Peyer's patch (tissue), 4 donors: ENCODE measurements at regions not wholly inside any gene's neighbourhood (a gene's known extent, or its start where the extent isn't known, plus 50 kb on each side); places are given as distances from the start of the nearest gene placed in this dataset.

Source experiments
- CTCF ChIP-seq, 6 experiments: fragments of 450-650 bp in 4 of 6; fragments of 200-600 bp in 2 of 6; sonication (generic) in 1 of 6; IDR thresholded peaks; one replicate each; pipeline ENCODE4 v1.5.1; 2017 to 2019; ENCODE audit warnings: antibody characterized with exemption in 6 of 6, mild to moderate bottlenecking in 3 of 6, moderate library complexity in 1 of 6
- POLR2A ChIP-seq, 2 donors: fragments of 450-650 bp; IDR thresholded peaks; one replicate each; pipeline ENCODE4 v1.5.1; 2017; ENCODE audit warnings: antibody characterized with exemption in 2 of 2, mild to moderate bottlenecking in 2 of 2, moderate library complexity in 2 of 2

- TF ChIP-seq CTCF (IDR thresholded peaks at IDR 0.05) (no peak), POLR2A (IDR thresholded peaks at IDR 0.05) (no peak)
These were observed 1605.7 kb upstream of the SLC10A2 start for GRCh38 chr13:104671901-104672300.
